WI38 (cell line): ENCODE measurements at regions not wholly inside any gene's neighbourhood (a gene's known extent, or its start where the extent isn't known, plus 50 kb on each side); places are given as distances from the start of the nearest gene placed in this dataset.
"Not testable (repeated sequence)": the region's sequence is repeated elsewhere in the genome, so short reads cannot be mapped to it uniquely, and the experiment has no call there.

Experiments used
- H3K4me3 ChIP-seq: 2 replicates; pipeline ENCODE4 v1.5.1; 2011; ENCODE audit warnings: low read depth, mild to moderate bottlenecking, control low read depth, low read length
- TF ChIP-seq, protein P1 (sequence below): IDR thresholded peaks from 2 replicates; pipeline ENCODE4 v1.5.1; 2012; ENCODE audit warnings: low read depth, mild to moderate bottlenecking, control low read depth, low read length

DNA sequence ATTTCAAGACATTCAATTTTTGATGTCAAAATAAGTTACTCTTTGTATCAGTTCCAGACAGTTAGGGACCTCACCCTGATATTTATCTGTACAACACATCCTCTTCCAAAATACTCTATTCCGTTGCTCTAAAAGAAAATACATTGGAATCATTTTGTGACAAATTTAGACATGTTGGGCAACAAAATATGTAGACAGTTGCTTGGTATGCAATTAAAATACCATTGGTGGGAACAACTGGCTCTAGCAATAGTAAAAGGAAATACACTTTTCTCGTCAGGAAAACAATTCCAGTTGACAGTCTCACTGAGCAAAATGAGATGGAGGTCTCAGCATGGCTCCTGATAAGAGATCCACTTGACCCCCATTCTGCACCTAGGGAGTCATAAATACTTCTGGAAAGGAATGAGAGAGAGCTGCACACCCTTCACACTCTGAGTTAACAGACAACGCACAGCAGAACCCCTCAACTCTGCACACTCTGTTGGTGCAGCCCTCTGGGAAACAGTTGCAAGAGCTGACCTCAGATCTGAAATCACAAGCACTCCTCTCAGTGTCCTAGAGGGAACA, 171.3 kb upstream of the NT5E start:
- H3K4me3 ChIP-seq = no peak overlapping the region
- TF ChIP-seq, protein P1, sequence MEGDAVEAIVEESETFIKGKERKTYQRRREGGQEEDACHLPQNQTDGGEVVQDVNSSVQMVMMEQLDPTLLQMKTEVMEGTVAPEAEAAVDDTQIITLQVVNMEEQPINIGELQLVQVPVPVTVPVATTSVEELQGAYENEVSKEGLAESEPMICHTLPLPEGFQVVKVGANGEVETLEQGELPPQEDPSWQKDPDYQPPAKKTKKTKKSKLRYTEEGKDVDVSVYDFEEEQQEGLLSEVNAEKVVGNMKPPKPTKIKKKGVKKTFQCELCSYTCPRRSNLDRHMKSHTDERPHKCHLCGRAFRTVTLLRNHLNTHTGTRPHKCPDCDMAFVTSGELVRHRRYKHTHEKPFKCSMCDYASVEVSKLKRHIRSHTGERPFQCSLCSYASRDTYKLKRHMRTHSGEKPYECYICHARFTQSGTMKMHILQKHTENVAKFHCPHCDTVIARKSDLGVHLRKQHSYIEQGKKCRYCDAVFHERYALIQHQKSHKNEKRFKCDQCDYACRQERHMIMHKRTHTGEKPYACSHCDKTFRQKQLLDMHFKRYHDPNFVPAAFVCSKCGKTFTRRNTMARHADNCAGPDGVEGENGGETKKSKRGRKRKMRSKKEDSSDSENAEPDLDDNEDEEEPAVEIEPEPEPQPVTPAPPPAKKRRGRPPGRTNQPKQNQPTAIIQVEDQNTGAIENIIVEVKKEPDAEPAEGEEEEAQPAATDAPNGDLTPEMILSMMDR = no peak

DNA sequence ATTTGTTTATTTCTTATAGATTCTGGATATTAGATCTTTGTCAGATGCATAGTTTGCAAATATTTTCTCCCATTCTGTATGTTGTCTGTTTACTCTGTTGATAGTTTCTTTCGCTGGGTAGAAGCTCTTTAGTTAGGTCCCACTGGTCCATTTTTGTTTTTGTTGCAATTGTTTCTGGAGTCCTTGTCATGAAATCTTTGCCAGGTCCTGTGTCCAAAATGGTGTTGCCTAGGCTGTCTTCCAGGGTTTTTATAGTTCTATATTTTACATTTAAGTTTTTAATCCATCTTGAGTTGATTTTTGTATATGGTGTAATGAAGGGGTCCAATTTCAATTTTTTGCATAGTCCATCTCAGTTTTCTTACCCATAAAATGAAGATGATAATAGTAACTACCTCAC, 173.9 kb upstream of the NT5E start:
- H3K4me3 ChIP-seq = not testable (repeated sequence)

DNA sequence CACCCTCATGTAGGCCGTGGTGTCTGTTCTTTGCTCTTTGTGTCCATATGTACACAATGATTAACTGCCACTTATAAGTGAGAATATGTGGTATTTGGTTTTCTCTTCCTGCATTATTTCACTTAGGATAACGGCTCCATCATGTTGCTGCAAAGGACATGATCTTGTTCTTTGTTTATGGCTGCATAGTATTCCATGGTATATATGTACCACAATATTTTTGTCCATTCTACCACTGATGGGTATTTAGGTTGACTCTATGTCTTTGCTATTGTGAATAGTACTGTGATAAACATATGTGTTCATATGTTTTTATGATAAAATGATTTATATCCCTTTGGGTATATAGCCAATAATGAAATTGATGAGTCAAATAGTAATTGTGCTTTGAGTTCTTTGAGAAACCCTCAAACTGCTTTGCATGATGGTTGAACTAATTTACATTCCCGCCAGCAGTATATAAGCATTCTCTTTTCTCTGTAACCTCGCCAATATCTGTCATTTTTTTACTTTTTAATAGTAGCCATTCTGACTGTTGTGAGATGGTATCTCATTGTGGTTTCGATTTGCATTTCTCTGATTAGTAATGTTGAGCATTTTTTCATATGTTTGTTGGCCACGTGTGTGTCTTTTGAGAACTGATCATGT, 174.4 kb upstream of the NT5E start:
- TF ChIP-seq, protein P1 = no peak
- H3K4me3 ChIP-seq = no peak overlapping the region

DNA sequence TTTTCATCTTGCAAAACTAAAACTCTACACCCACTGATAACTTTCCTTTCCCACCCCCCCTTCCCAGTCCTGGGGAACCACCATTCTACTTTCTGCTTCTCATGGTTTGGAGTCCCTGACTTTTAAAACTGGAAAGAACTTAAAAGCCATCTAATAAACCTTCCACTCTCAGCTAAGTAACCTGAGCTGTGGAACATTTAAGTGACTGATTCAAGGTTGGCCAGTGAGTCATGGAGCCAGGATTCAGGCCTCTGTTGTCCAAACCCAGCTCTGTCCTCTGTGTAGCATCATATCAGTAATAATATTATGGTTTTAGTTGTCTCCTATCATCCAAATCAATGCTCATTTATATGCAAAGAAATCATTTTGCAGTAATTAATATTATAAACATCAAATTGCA, 176.0 kb upstream of the NT5E start:
- TF ChIP-seq, protein P1 = no peak
- no peak overlapping the region for H3K4me3 ChIP-seq

DNA sequence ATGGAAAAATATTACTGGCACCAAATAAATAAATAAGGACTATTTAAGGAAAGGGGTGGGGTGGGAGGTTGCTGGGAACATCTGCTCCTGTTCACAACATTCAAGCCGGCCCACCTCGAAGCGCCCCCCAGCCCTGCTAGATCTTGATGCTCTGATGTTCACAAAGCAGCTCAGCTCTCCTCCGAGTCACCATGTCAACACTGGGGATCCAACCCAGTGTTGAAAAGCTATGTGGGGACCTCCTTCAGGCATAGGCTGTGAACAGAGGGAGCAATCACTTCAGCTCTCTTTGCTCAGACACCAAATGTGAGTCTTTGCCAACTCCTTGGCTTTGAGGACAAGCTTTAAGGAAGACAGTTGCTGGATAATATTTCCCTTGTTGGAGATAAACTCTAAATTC, 176.8 kb upstream of the NT5E start:
- no peak overlapping the region for H3K4me3 ChIP-seq
- TF ChIP-seq, protein P1 = no peak

DNA sequence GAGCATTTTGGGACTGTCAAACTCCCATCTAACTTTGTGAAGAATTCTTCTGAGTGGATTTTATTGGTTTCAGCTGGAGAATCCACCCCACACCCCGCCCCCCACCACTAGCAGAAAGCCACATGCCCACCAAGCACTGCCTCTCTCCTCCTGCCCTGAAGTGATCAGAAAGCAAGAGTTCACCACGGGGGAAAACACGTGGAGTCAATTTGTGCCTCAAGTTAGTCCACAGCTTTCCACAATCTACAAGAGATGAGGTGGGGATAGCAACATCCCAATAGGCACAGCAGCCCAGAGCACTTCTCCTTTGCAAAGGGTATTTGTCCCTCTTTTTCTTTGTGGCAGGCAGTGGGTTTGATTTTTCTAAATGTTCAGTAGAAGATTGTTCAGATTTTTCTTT, 177.3 kb upstream of the NT5E start:
- TF ChIP-seq, protein P1 = no peak

DNA sequence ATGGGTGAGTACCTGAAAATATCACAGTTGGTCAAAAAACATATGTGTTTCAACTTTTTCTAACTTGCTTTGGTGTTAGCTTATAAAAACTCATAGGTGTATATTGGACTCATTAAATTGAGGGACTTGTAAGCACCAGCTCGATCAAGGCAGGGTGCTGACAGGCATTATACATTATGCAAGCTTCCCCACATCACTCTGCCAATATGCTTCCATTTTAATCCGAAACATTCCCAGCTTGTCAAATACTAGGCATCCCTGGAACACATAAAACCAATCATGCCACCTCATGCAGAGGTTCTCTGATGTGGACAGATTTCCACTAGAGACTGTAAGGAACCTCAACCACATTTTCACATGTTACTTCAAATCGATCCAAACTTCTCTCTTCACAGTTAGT, 187.3 kb upstream of the NT5E start:
- H3K4me3 ChIP-seq = no peak overlapping the region
- TF ChIP-seq, protein P1 = no peak

More for the DNA sequence above, 177.3 kb upstream of the NT5E start:
- H3K4me3 ChIP-seq = no peak overlapping the region

DNA sequence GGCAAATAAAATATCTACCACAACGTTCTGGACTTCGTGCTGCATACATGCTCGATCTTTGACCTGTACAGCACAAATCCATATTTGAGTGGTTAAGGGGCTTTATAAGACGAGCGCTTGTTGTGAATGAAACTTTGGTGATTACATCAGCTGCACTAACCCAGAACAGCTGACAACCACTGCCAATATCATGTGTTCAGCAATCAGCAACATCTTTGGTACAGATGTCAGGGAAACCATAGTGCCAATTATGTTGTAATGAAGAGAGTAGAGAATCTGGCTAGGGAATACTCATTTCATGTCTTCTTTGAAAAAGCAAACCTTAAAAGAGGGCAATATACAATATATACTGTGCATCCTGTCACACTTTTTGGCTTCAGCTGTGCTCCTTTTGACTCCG, 188.6 kb upstream of the NT5E start:
- TF ChIP-seq, protein P1 = no peak

More for the DNA sequence above, 188.6 kb upstream of the NT5E start:
- no peak overlapping the region for H3K4me3 ChIP-seq
